ENCODE measurements at regions not wholly inside any gene's neighbourhood (a gene's known extent, or its start where the extent isn't known, plus 50 kb on each side); places are given as distances from the start of the nearest gene placed in this dataset.

GRCh38 chr12:85509857-85510256 is 229.8 kb downstream of the ALX1 start:
- BruUV-seq (replicated peaks) = no TSS peak
- Histone ChIP-seq H3K27me3 (ENCODE audit: control insufficient read depth in 2 of 2, insufficient read depth in 2 of 2, low read length in 2 of 2) (no peaks in the 10 kb centered on the region), H3K4me1 (replicated peaks in 1 of 2; ENCODE audit: control insufficient read depth in 2 of 2, insufficient read depth in 2 of 2, low read length in 2 of 2) (no peaks in the 10 kb centered on the region), H3K9me3 (replicated peaks; ENCODE audit: control insufficient read depth, insufficient read depth, low read depth, low read length) (no peaks in the 10 kb centered on the region), H4K20me1 (replicated peaks; ENCODE audit: control insufficient read depth, insufficient read depth, low read length) (no peaks in the 10 kb centered on the region), H3K36me3 (ENCODE audit: control insufficient read depth, insufficient read depth, low read length) (no peaks in the 10 kb centered on the region), H3K4me3 (no peak overlapping the region), H3K4me2 (ENCODE audit: insufficient read depth, low read length) (no peak overlapping the region), H2AFZ (ENCODE audit: low read depth, low read length) (no peak overlapping the region), H3K9ac (ENCODE audit: insufficient read depth in 1 of 2, low read depth in 2 of 2, low read length in 2 of 2) (no peak overlapping the region), H3K9me1 (ENCODE audit: control insufficient read depth, insufficient read depth, low read length) (no peaks in the 10 kb centered on the region), H3K27ac (ENCODE audit: extremely low read depth, low read depth, low read length) (no peak overlapping the region), H3K79me2 (ENCODE audit: control insufficient read depth, insufficient read depth, low read length) (no peaks in the 10 kb centered on the region)
- no peak for DNase-seq (ENCODE audit: extremely low read depth in 1 of 4, low spot score in 3 of 4)
- TF ChIP-seq LCOR (CRISPR knock-in tag; IDR thresholded peaks at IDR 0.05) (no peak), ZNF121 (CRISPR knock-in tag; conservative IDR thresholded peaks at IDR 0.05) (no peak), EGR1 (conservative IDR thresholded peaks at IDR 0.05) (no peak), HOXB6 (CRISPR knock-in tag; IDR thresholded peaks at IDR 0.05; ENCODE audit: borderline replicate concordance) (no peak), ZBTB2 (IDR thresholded peaks at IDR 0.05) (no peak), XRCC4 (IDR thresholded peaks at IDR 0.05; ENCODE audit: extremely low read depth, insufficient read depth, insufficient read length) (no peak), YBX1 (IDR thresholded peaks at IDR 0.05) (no peak), SUPT5H (IDR thresholded peaks at IDR 0.05) (no peak), CBX2 (IDR thresholded peaks at IDR 0.05; ENCODE audit: insufficient read depth, low read length, poor library complexity, severe bottlenecking) (no peak), CREB3 (tag; conservative IDR thresholded peaks at IDR 0.05; ENCODE audit: low read depth) (no peak), ZNF586 (CRISPR knock-in tag; conservative IDR thresholded peaks at IDR 0.05) (no peak), ZNF384 (IDR thresholded peaks at IDR 0.05; ENCODE audit: low read depth, low read length) (no peak), XRCC5 (IDR thresholded peaks at IDR 0.05; ENCODE audit: low read depth, low read length) (no peak), E2F4 (CRISPR knock-in tag; IDR thresholded peaks at IDR 0.05; ENCODE audit: low read depth) (no peak), PREB (CRISPR knock-in tag; IDR thresholded peaks at IDR 0.05) (no peak), FOXP1 (CRISPR knock-in tag; IDR thresholded peaks at IDR 0.05) (no peak), JUN (IDR thresholded peaks at IDR 0.05; ENCODE audit: borderline replicate concordance, low read depth, low read length) (no peak), JUN (CRISPR knock-in tag; IDR thresholded peaks at IDR 0.05; ENCODE audit: borderline replicate concordance) (no peak), ARID1B (IDR thresholded peaks at IDR 0.05) (no peak), COPS2 (conservative IDR thresholded peaks at IDR 0.05) (no peak), SOX6 (IDR thresholded peaks at IDR 0.05) (no peak)
- 0% methylated on average over 3 of the region's 3 CpGs for WGBS (ENCODE audit: insufficient coverage, low coverage, missing lambda C conversion rate)
- ChIA-PET CTCF (ENCODE audit: low intra/inter-chr PET ratio) (no interaction called here), POLR2A (no interaction called here)
- FAIRE-seq = no peak
- no peak for ATAC-seq
- in situ Hi-C loops (cut with MboI) (no loop called here), intact Hi-C loops (cut with micrococcal nuclease) (no loop called here)

Data from K562 (cell line).